ENCODE measurements at regions not wholly inside any gene's neighbourhood (a gene's known extent, or its start where the extent isn't known, plus 50 kb on each side); places are given as distances from the start of the nearest gene placed in this dataset.
"Not testable (repeated sequence)": the region's sequence is repeated elsewhere in the genome, so short reads cannot be mapped to it uniquely, and the experiment has no call there.

GRCh38 chr18:67455890-67456501 is 60.5 kb downstream of the DSEL start:
- no peak for DNase-seq

- DNase-seq = no peak
Measured at GRCh38 chr18:67453901-67454300, 62.6 kb downstream of the DSEL start.

GRCh38 chr18:67451960-67452359 is 64.6 kb downstream of the DSEL start:
- no peak for DNase-seq

GRCh38 chr18:67451101-67451500 is 65.4 kb downstream of the DSEL start:
- not testable (repeated sequence) for DNase-seq

GRCh38 chr18:67433971-67434370 is 82.5 kb downstream of the DSEL start:
- DNase-seq = no peak

- DNase-seq = no peak
Measured at GRCh38 chr18:67432806-67433205, 83.7 kb downstream of the DSEL start.

- DNase-seq = no peak
Measured at GRCh38 chr18:67428805-67429204, 87.7 kb downstream of the DSEL start.

GRCh38 chr18:67428158-67428557 is 88.4 kb downstream of the DSEL start:
- no peak for DNase-seq

GRCh38 chr18:67426486-67426885 is 90.0 kb downstream of the DSEL start:
- no peak for DNase-seq

GRCh38 chr18:67425672-67426071 is 90.8 kb downstream of the DSEL start:
- DNase-seq = no peak

GRCh38 chr18:67421651-67422050 is 94.9 kb downstream of the DSEL start:
- DNase-seq = no peak

GRCh38 chr18:67417864-67418523 is 98.5 kb downstream of the DSEL start:
- DNase-seq = no peak

GRCh38 chr18:67411116-67411515 is 105.4 kb downstream of the DSEL start:
- DNase-seq = no peak

- no peak for DNase-seq
Measured at GRCh38 chr18:67410075-67411070, 106.1 kb downstream of the DSEL start.

GRCh38 chr18:67408240-67408639 is 108.3 kb downstream of the DSEL start:
- DNase-seq = no peak

GRCh38 chr18:67406714-67407113 is 109.8 kb downstream of the DSEL start:
- no peak for DNase-seq

- no peak for DNase-seq
Measured at GRCh38 chr18:67402543-67402942, 114.0 kb downstream of the DSEL start.

GRCh38 chr18:67400502-67401117 is 115.9 kb downstream of the DSEL start:
- DNase-seq = no peak

GRCh38 chr18:67386032-67386431 is 130.5 kb downstream of the DSEL start:
- DNase-seq = no peak

- no peak for DNase-seq
Measured at GRCh38 chr18:67385455-67385854, 131.1 kb downstream of the DSEL start.

- not testable (repeated sequence) for DNase-seq
Measured at GRCh38 chr18:67384057-67384456, 132.5 kb downstream of the DSEL start.

- DNase-seq = no peak
Measured at GRCh38 chr18:67381608-67382150, 134.8 kb downstream of the DSEL start.

GRCh38 chr18:67380867-67381266 is 135.7 kb downstream of the DSEL start:
- DNase-seq = no peak

Measured in cerebellar nuclear complex (tissue), 1 donor.